Putamen (tissue), 1 donor: ENCODE measurements at regions not wholly inside any gene's neighbourhood (a gene's known extent, or its start where the extent isn't known, plus 50 kb on each side); places are given as distances from the start of the nearest gene placed in this dataset.

Source experiments
- DNase-seq: peaks from one replicate; pipeline ENCODE4 v3.0.0-alpha.2; 2016; ENCODE audit warnings: low spot score

GRCh38 chr18:43882358-43883055 is 605.2 kb upstream of the SYT4 start:
- DNase-seq: no peak

GRCh38 chr18:43883886-43884285 is 606.6 kb upstream of the SYT4 start:
- DNase-seq: no peak

- DNase-seq: no peak
These were observed 609.1 kb upstream of the SYT4 start for GRCh38 chr18:43886341-43886740.

- DNase-seq: no peak
These were observed 610.2 kb upstream of the SYT4 start for GRCh38 chr18:43887491-43887890.

DNA sequence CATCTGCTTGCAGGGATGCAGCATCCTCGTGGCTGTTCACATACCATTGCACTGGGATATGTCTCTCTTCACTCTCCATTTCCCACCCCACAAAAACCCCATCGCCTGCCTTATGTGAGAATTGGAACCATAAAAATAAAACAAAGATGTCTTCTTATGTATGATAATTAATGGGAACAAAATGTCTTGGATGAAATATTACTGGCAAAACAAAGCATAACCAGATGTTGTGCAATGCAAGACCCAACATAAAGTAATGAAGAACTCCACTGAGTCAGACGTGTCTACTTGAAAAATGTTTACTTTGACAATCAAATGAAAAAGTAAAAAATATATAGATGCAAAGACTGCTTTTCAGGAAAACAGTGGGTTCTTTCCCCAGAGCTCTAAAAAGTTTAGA is 611.3 kb upstream of the SYT4 start:
- no peak for DNase-seq

DNA sequence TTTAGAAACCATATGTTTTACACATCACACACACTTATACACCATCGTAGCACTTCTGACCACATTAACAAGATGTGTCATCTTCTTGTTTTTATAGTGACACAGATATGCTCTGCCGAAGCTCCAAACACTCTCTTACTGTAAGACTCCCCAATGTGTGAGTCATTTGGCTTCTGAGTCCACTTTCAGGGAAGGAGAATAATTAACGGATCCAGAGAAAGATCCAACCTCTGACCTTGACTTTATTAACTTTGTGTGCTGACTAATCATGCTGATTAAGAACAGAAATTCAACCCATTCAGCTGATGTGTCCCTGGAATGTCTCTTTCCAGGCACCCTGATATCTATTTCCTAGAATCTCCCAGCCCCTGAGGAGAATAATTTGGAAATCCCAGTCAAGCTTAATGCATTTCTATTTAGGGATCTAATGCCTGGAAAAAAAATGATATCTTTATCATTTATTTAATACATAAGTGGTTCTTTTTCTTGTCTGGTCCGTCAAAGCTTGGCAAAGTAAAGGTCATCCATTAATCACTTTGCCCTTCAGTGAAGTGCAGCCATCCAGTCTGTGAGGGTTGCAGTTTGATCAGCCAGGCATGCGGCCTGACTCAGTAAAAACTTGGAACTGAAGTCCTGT is 615.8 kb upstream of the SYT4 start:
- no peak for DNase-seq

DNA sequence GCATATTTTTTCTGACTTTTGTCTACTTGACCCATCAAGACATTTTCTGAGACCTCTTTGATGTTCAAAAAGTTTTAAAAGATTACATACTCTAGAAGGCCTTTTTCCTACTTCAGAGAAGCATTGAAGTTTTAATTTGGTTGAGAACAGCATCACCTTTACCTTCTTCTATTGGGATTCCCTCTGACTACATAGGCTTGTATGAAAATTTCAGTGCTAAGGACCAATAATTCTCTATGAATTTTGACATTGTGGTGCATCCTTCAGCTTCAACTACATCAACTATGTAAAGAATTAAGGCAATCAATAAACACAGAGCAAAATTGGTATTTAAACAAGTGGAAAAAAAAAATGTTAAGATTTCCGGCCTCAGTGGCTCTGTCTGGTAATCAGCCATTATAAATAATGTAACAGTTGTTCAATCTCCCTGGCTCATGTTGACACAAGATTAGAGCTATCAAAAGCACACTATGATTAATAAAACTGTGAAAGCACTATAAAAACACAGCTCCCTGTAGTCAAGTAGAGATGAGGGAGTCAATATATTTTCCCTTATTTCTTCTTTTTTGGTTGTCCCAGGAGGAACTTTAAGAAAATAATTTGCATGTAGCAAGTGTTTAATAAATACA is 627.0 kb upstream of the SYT4 start:
- DNase-seq: no peak

- DNase-seq: no peak
These were observed 636.7 kb upstream of the SYT4 start for GRCh38 chr18:43914018-43914417.

GRCh38 chr18:43916984-43917383 is 639.7 kb upstream of the SYT4 start:
- DNase-seq: no peak

DNA sequence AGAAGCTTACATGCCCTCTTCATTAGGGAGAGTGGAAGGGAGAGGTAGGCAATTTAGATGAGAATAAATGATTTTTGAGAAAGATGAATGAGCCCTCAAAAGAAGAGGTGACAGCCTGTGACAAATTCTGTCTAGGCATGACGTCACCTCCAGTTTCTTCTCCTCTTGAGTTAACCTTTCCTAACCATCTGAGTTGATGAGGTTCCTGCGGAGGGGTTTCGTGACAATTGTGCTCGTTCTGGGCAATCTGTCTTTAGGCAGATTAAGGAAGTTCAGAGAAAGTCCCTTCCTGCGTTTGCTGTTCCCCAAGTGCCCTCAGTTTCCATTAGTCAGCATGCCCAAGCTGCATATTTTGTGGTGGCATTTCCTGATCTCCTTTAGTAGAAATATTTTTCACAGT is 640.2 kb upstream of the SYT4 start:
- DNase-seq: no peak

- DNase-seq: no peak
These were observed 642.3 kb upstream of the SYT4 start for GRCh38 chr18:43919551-43919950.

- DNase-seq: no peak
These were observed 654.1 kb upstream of the SYT4 start for GRCh38 chr18:43931439-43931838.

- no peak for DNase-seq
These were observed 654.9 kb upstream of the SYT4 start for GRCh38 chr18:43932140-43932539.

GRCh38 chr18:43933177-43933576 is 655.9 kb upstream of the SYT4 start:
- no peak for DNase-seq

DNA sequence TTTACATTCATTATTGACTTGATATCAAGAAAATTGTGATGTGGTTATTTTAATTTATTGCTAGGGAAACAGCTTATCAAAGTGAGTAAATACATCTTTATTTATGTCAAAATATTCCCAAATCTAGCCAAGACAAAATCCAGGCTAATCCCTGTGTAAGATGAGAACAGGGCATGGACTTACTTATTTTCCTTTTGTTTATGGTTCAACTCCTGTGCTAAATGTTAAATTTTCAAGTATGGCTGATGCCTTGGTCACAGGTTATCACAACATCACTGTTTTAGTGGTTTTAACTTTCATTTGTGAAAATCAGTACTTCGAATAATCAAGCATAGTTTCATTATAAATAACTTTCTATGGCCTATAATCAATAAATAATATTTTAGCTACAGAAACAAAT is 657.0 kb upstream of the SYT4 start:
- no peak for DNase-seq

GRCh38 chr18:43934781-43935471 is 657.6 kb upstream of the SYT4 start:
- no peak for DNase-seq

- DNase-seq: no peak
These were observed 658.9 kb upstream of the SYT4 start for GRCh38 chr18:43936176-43936575.

DNA sequence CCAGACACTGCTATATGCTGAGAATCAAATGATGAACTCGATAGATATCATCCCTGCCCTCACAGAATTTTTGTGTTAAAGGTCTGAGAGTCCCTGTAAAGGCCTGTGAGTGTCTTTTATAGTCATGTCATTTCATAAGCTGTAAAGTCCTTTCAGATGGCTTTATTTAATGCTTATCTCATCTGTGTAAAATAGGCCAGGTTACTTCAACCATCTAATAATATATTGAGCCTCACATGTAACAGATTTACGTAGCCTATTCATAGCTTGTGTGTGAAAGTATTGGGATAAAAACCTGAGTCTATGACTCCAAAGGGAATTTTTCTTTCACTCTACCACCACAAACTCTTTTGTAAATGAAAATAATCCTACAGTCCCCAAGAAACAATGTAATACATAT is 672.0 kb upstream of the SYT4 start:
- no peak for DNase-seq

DNA sequence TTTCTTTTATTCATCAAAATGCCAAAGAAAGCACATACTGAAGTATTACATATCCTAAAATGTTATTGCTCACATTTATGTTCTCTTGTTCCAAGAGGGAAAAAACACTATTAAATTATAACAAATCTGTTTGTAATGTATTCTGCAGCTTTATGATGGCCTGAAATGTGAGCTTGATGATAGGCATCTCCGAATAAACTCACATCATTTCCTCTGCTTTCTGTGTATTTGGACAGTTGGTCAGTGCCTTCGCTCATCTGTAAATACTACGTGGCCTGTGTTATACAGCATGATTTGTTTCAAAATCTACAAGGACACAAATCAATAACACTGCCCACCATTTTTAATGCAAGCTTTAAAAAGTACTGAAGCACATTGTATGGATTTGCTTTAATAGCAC is 672.8 kb upstream of the SYT4 start:
- DNase-seq: no peak

- no peak for DNase-seq
These were observed 675.1 kb upstream of the SYT4 start for GRCh38 chr18:43952398-43952797.

- DNase-seq: no peak
These were observed 684.4 kb upstream of the SYT4 start for GRCh38 chr18:43961722-43962121.

- DNase-seq: no peak
These were observed 687.4 kb upstream of the SYT4 start for GRCh38 chr18:43964666-43965065.

DNA sequence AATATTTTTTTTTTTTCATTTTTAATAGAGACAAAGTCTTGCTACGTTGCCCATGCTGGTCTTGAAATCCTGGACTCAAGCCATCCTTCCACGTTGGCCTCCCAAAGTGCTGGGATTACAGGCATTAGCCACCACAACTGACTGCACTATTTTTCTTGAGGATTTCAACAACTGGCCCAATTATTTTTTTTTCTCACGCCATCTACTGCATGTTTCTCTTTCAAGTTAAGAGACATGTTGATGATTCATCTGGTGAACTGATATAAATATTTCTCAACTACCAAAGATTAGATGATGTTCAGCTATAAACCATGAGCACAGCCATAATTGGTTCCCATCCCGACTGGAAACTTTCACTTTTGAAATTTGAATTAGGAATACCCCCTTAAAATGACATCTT is 688.4 kb upstream of the SYT4 start:
- DNase-seq: no peak
